Smooth muscle cell of the brain vasculature (primary cell): ENCODE measurements at regions not wholly inside any gene's neighbourhood (a gene's known extent, or its start where the extent isn't known, plus 50 kb on each side); places are given as distances from the start of the nearest gene placed in this dataset.

Experiments
- DNase-seq: peaks from one replicate; pipeline ENCODE4 v3.0.0-alpha.2; 2012; ENCODE audit warnings: low read depth, low spot score

- no peak for DNase-seq
These were observed 154.6 kb upstream of the RGMA start for GRCh38 chr15:93243573-93243972.

GRCh38 chr15:93241696-93242585, 152.9 kb upstream of the RGMA start:
- no peak for DNase-seq

GRCh38 chr15:93239993-93240392, 151.0 kb upstream of the RGMA start:
- DNase-seq = no peak

DNA sequence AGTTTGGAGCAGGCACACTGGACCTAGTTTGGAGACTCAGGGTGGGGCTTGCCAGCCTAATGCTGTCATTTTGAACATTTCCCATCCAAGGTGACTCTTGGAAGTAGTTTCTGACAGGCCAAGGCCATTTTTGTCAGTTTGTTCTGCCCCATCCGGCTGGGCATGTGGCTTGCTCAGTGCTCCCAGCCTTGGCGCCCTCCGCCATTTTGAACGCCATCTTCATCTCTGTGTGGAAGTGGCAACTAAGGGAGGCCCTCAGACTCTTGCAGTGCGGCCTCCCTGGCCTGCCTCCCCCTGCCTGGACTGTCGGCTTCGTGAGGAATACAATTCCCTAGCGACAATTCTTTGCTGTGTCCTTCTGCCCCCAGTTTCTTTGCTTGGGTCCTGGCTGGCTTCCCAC, 150.6 kb upstream of the RGMA start:
- no peak for DNase-seq

DNA sequence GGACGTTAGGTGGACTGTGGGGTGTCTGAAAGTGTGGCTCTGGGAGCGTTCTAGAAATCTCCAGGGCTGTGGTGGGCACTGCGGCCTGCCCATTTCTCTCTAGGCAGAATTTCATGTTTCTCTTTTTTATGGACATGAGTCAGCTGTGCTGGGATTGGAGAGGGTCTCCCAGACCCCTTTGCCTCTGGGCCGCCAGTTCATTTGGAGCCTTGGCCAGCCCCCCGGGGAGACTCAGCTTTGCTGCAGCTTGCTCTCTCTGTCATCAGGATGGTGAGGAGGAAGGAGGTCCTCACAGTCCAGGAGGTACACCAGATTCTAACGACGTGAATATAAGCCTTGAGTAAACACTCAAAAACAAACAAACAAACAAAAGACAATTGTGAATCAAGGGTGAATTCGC, 149.6 kb upstream of the RGMA start:
- DNase-seq = no peak

- no peak for DNase-seq
These were observed 147.1 kb upstream of the RGMA start for GRCh38 chr15:93235926-93236780.

GRCh38 chr15:93235269-93235668, 146.3 kb upstream of the RGMA start:
- no peak for DNase-seq

DNA sequence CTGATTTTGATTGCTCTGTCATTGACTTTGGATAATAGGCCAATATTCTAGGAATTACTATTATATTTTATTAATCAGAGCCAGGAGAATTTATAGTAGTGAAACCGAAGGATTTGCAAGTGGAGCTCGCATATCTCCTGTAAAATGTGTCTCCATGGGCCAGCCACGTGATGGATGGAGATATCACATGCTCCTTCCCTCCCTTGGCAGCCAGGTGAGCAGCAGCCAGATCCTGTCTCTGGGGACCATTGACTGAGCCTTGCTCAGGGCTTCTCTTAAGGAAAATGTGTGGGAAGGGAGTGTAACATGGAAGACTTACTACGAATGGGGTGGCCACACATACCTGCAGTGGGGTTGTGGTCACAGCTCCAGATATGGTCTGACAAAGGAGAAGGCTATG, 144.7 kb upstream of the RGMA start:
- no peak for DNase-seq

DNA sequence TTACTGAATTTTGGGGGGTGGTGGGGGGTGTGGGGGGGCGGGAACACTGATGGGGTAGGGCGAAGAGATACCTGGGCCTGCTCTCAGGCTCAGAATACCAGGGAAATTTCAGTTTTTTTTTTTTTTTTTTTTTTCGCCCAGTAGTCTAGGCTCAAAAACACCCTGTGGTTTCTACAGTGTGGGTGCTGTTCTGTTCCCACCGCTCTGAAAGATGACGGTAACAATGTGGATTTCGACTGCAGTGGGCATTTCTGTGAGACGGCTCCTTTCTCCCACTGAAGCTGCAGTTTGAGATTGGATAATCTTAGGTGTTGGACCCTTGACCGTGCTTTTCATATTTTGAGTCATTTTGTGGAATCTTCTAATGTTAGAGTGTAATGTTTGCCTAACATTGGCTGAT, 143.8 kb upstream of the RGMA start:
- DNase-seq = no peak

DNA sequence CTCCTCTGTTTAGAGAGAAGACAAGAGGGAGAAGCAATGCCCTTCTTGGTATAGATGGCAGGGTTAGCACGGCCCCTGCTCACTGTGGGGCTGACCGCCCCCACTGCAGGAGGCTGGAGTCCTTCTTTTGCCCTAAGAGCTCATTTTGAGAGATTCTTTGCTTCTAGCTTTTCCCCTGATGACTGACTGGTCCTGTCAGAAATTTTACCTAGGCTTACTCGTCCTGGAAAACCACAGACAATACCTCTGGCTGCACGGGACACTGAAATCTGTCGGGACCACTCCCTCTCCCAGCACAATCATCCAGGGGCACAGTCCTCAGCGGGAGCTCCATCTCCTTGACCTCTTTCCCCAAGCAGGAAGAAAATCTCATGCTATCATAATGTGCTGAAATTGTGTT, 143.0 kb upstream of the RGMA start:
- no peak for DNase-seq

- DNase-seq = no peak
These were observed 142.4 kb upstream of the RGMA start for GRCh38 chr15:93231261-93231925.

GRCh38 chr15:93228546-93228945, 139.5 kb upstream of the RGMA start:
- DNase-seq = no peak

GRCh38 chr15:93223803-93224202, 134.8 kb upstream of the RGMA start:
- DNase-seq = no peak

DNA sequence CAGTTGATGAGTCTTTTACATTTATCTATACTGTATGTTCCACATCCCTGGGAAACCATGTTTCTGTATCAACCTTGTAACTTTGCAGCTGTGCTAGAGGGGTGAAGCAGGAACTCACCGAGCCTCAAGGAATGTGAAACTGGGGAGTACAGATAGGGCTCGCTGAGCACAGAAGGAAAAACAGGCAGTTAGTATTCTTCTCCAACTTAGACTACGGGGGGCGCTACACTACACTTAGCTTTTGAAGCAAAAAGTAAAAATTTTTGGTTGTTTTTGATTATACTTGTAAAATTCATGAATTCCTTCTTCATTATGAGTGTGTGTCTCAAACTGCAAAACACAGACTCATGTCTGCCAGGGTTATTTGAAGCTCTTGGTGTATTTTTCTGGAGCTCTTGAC, 132.7 kb upstream of the RGMA start:
- DNase-seq = no peak

DNA sequence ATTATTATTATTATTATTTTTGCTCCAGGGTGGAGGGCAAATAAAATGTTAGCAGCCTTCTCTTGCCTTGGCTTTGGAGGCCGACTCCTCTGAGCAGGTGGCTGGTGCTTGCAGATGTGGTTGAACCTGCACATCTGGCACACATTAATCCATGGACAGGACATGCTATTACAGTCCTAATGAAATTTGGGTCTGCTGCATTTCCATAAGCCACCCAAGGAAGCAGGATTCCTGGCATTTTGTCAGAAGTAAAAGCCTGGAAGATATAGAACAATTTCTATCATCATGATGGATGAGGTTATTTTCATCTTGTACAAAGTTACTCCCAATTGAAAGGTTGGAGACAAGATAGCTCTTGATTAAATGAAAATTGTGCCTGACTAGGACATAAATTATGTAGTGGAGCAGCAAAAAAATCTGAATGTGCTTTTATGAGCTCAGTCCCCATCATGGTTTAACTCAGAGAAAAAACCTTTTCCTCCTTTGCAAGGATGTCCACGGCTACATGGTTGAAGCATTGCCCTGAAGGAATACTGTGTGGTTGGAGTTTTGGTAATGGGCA, 130.9 kb upstream of the RGMA start:
- no peak for DNase-seq

DNA sequence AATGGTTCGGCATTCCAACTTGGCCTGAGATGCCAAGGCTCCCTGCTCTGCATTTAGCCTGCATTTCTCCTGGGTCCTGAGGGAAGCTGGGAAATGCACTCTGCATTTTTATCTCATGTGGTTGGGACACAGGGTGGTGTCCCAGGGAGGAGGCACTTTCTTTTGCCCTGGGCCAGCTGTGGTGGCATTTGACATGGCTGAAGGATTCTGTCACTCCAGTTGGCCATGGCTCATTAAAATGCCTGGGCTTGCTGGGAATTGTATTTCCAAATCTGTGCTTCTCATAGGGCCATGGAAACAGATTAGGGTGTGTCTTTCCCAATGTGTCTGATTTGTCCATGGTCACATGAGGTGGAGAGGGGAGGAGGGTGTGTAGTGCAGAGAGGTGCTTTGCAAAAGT, 128.3 kb upstream of the RGMA start:
- no peak for DNase-seq

- no peak for DNase-seq
These were observed 125.1 kb upstream of the RGMA start for GRCh38 chr15:93214106-93214505.

- DNase-seq = no peak
These were observed 124.3 kb upstream of the RGMA start for GRCh38 chr15:93213281-93213680.

DNA sequence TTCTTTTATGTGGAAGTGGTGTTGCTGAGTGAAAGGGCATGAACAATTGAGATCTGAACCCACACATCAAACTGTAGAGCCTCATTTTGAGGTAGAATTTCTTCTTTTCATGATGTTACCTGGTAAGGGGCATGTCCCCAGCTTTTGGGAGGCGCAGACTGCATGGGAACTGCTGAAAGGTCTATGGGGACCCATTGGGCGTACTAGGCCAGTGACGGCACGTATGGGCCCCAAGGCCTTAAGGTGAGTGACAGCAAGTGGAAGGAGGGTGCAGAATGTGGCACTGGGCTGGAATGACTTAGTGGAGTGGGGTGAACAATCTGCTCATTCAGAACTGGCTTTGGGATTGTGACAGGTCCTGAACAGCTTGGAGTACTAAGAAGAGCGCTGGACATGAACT, 123.6 kb upstream of the RGMA start:
- no peak for DNase-seq

DNA sequence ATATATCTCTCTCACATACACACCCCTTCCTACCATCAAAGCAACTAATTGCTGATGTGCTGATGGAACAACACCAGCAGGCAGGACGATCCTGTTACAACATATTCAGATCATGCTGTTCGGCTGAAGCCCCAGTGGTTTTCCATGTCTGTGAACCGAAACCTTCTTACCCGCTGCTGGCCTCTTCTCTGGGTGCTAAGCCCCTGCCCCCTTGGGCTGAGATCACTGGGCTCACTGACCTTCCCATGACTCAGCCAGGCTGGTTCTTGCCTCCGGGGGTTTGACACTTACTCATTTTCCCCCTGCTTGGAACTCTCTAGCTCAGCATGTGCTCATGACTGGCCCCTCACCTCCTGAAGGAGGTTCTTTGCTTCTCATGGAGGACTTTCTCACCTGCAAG, 122.0 kb upstream of the RGMA start:
- no peak for DNase-seq

DNA sequence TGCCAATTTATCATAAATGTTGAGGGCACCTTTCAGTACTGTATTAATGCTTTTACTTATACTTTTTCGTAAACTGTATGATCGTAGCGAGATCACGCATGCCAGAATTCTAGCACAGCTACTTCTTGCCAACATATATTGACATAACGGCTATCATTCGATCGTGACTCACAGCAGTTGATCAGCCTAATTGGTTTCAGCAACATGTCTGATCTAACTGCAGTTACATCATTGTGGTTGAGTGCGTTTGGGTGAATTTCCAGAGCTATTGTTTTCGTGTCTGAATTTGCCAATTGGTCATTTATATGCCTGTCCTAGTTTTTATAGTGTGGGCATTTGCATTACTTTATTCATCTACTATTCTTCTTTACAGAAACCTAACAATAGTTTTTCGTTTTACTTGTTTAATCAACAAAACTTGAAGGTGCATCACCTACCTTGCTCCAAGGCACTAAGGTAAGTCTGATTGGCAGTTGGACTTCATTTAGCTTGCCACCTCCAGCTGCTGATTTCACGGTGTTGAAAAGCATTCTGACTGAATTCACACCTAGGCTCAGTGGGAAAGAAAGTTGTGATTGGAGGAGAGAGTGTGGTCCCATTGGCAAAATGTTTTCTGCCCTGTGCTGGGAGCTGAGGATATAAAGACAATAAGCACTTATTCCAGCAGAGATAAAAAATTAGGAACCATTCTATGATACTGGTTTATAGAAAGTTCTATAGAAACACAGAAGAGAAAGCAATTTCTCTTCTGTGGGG, 120.9 kb upstream of the RGMA start:
- DNase-seq = no peak
